ENCODE measurements at regions not wholly inside any gene's neighbourhood (a gene's known extent, or its start where the extent isn't known, plus 50 kb on each side); places are given as distances from the start of the nearest gene placed in this dataset.

- no peak for TF ChIP-seq YY1 (IDR thresholded peaks at IDR 0.05; ENCODE audit: insufficient read depth, insufficient read length)
- TF ChIP-seq ZNF274 (IDR thresholded peaks at IDR 0.05; ENCODE audit: low read depth, low read length), result no peak
- no peak for TF ChIP-seq SUZ12 (IDR thresholded peaks at IDR 0.05; ENCODE audit: extremely low read depth, insufficient read depth, insufficient read length)
Observed at GRCh38 chr2:121037480-121037879, 247.5 kb downstream of the TFCP2L1 start.
